Spinal cord (tissue), 9 donors: ENCODE measurements at regions not wholly inside any gene's neighbourhood (a gene's known extent, or its start where the extent isn't known, plus 50 kb on each side); places are given as distances from the start of the nearest gene placed in this dataset.

Experiments used
- DNase-seq, 6 donors: peaks; one replicate each; pipeline versions ENCODE4 v3.0.0 to v3.0.0-alpha.2; 2013 to 2015; ENCODE audit warnings: low spot score in 6 of 6, low read depth in 4 of 6
- H3K27ac ChIP-seq: one replicate; pipeline ENCODE4 v1.5.1; 2013; ENCODE audit warnings: low read depth, low read length, control low read depth
- H3K27me3 ChIP-seq: one replicate; pipeline ENCODE4 v1.6.1; 2013; ENCODE audit warnings: low read length; ENCODE audit not compliant: control insufficient read depth, insufficient read depth
- H3K36me3 ChIP-seq: one replicate; pipeline ENCODE4 v1.6.1; 2013; ENCODE audit warnings: low read length; ENCODE audit not compliant: control insufficient read depth, insufficient read depth
- H3K4me1 ChIP-seq: one replicate; pipeline ENCODE4 v1.6.1; 2013; ENCODE audit warnings: low read length; ENCODE audit not compliant: control insufficient read depth, insufficient read depth
- H3K4me3 ChIP-seq: one replicate; pipeline ENCODE4 v1.5.1; 2013; ENCODE audit warnings: low read depth, low read length, control low read depth
- H3K9me3 ChIP-seq: one replicate; pipeline ENCODE4 v1.6.1; 2013; ENCODE audit warnings: low read length; ENCODE audit not compliant: control insufficient read depth, insufficient read depth
- WGBS: methylation state at CpG from one replicate; pipeline ENCODE4 v1.1.5; 2013; ENCODE audit warnings: missing lambda C conversion rate; ENCODE audit not compliant: insufficient coverage; 5-methylcytosine and 5-hydroxymethylcytosine counted together
- donor health status: healthy.

- WGBS, result no CpG with 5 or more reads among the region's 2 CpGs
- Histone ChIP-seq H3K4me3 (no peak overlapping the region), H3K9me3 (no peaks in the 10 kb centered on the region), H3K27me3 (no peaks in the 10 kb centered on the region), H3K27ac (peak overlapping the region; percentile 3), H3K4me1 (no peaks in the 10 kb centered on the region), H3K36me3 (no peaks in the 10 kb centered on the region)
- DNase-seq, result peak in 2 of 6 donors; percentile 24 to 88
Measured at GRCh38 chr14:25521616-25522015, 471.7 kb upstream of the STXBP6 start.

DNA sequence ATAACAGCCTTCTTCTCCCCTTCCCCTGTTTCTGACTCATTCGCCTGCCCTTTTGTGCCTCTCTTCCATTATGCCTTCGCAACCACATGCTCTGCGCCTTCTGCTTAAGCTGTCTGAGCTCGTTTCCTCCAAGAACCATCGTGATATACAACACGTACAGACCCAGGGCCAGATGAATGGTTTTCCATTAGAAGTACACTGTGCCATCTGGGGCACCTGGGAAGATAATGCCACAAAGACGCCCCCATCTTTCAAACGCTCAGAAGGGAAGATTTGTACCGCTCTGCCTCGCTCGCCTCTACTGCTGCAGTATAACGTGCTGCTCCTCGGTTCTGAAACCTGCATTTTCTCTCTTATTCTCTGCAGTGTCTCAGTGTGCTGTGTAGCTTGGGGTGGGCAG, 470.9 kb upstream of the STXBP6 start:
- WGBS, result 56% methylated on average over 12 of the region's 13 CpGs
- H3K4me1 ChIP-seq, result no peaks in the 10 kb centered on the region
- no peak overlapping the region for H3K27ac ChIP-seq
- H3K4me3 ChIP-seq, result no peak overlapping the region
- H3K9me3 ChIP-seq, result no peaks in the 10 kb centered on the region
- DNase-seq, result peak in 2 of 6 donors; percentile 23 to 89
- no peaks in the 10 kb centered on the region for H3K27me3 ChIP-seq
- no peaks in the 10 kb centered on the region for H3K36me3 ChIP-seq

GRCh38 chr14:25518364-25518763, 468.4 kb upstream of the STXBP6 start:
- H3K4me1 ChIP-seq, result no peaks in the 10 kb centered on the region
- DNase-seq, result peak in 1 of 6 donors; percentile 56
- H3K4me3 ChIP-seq, result no peak overlapping the region
- H3K9me3 ChIP-seq, result no peaks in the 10 kb centered on the region
- no peaks in the 10 kb centered on the region for H3K27me3 ChIP-seq
- H3K27ac ChIP-seq, result no peak overlapping the region
- H3K36me3 ChIP-seq, result no peaks in the 10 kb centered on the region

DNA sequence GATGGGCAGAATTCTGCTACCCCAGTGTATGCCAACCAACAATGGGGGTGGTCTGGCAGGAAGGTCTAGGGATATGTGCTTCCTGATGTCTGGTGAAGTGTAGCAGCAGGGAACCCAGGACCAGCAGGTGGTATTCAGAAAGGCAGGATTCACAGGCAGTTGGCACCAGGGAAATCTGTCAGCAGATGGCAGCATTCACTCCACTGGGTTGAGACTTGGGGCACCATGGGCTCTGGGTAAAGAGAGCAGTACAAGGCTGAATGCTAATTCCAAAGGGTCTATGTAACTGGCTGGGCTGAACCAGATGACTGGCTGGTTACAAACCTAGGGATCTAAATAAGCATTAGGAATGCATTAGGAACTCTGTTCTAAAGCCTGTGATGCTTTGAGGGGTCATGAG, 466.9 kb upstream of the STXBP6 start:
- DNase-seq, result no peak
- Histone ChIP-seq H3K27me3 (no peaks in the 10 kb centered on the region), H3K9me3 (no peaks in the 10 kb centered on the region), H3K27ac (no peak overlapping the region), H3K36me3 (no peaks in the 10 kb centered on the region), H3K4me1 (no peaks in the 10 kb centered on the region), H3K4me3 (no peak overlapping the region)

GRCh38 chr14:25508845-25509244, 458.9 kb upstream of the STXBP6 start:
- H3K9me3 ChIP-seq, result no peaks in the 10 kb centered on the region
- no peaks in the 10 kb centered on the region for H3K27me3 ChIP-seq
- no peak for DNase-seq
- WGBS, result no CpG with 5 or more reads among the region's 2 CpGs
- no peak overlapping the region for H3K4me3 ChIP-seq
- no peaks in the 10 kb centered on the region for H3K4me1 ChIP-seq
- H3K36me3 ChIP-seq, result no peaks in the 10 kb centered on the region
- H3K27ac ChIP-seq, result no peak overlapping the region

DNA sequence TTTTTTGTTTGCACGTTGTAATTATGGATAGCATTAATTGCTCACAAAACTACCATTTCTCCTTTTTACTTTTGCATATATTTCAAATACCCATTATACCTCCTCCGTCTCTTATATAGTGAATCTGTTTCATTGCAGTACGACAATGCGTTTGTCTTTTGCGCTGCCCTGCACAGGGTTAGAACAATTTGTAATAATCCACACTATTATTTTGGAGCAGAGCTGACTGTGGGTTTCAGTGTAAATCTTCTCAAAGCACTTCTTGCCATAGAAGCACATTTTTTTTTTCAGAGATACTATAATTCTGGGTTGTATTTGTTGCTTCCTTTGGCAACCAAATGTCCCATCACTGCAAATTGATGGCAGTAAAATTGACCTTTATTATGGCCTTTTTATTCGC, 451.8 kb upstream of the STXBP6 start:
- peak in 1 of 6 donors; percentile 85 for DNase-seq
- H3K4me1 ChIP-seq, result no peaks in the 10 kb centered on the region
- no peaks in the 10 kb centered on the region for H3K27me3 ChIP-seq
- no peak overlapping the region for H3K27ac ChIP-seq
- no peak overlapping the region for H3K4me3 ChIP-seq
- no CpG with 5 or more reads among the region's 6 CpGs for WGBS
- no peaks in the 10 kb centered on the region for H3K9me3 ChIP-seq
- no peaks in the 10 kb centered on the region for H3K36me3 ChIP-seq

DNA sequence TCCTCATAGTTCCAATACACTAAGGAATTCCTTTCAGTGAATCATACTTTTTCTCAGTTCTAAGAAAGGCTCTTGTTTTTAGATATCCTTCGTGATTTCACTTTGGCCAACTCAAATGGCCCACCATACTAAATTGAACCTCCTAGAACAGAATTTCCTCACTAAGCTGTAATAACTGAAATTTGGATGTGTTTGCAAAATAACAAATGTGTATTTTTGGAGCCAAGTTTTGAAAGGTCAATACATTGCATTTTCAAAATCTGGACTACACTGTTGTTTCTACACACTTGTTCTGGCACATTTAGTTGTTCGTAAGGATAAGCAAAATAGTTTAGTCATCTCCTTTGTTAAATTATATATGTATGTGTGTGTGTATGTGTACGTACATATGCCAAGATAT, 439.0 kb upstream of the STXBP6 start:
- no peak overlapping the region for H3K4me3 ChIP-seq
- no CpG with 5 or more reads among the region's 3 CpGs for WGBS
- H3K27me3 ChIP-seq, result no peaks in the 10 kb centered on the region
- no peaks in the 10 kb centered on the region for H3K9me3 ChIP-seq
- DNase-seq, result no peak
- no peak overlapping the region for H3K27ac ChIP-seq
- H3K4me1 ChIP-seq, result no peaks in the 10 kb centered on the region
- H3K36me3 ChIP-seq, result no peaks in the 10 kb centered on the region

GRCh38 chr14:25485381-25485780, 435.4 kb upstream of the STXBP6 start:
- Histone ChIP-seq H3K27ac (no peak overlapping the region), H3K9me3 (no peaks in the 10 kb centered on the region), H3K36me3 (no peaks in the 10 kb centered on the region), H3K4me1 (no peaks in the 10 kb centered on the region), H3K27me3 (no peaks in the 10 kb centered on the region), H3K4me3 (no peak overlapping the region)
- WGBS, result 17% methylated on average over 1 of the region's 1 CpG
- DNase-seq, result no peak

DNA sequence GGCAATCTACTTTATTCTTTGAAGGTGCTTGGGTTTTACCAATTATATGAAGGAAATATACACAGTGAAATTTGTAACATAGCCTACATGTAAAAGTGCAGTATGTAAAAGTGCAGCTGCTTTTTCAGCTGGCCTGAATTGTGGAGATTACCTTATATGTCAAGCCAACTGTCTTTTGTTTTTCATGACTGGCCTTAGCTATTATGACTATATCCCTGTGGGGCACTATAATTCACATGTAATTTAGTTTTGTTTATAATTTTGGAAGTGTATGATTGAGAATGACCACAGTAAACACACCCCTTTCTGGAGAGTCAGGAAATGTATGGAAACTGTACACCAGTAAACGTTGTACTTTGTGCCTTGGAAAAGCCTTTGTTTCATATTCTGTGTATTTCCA, 435.0 kb upstream of the STXBP6 start:
- peak in 1 of 6 donors; percentile 40 for DNase-seq
- H3K27ac ChIP-seq, result no peak overlapping the region
- WGBS, result no CpG with 5 or more reads among the region's 1 CpG

GRCh38 chr14:25484235-25484634, 434.3 kb upstream of the STXBP6 start:
- H3K27me3 ChIP-seq, result no peaks in the 10 kb centered on the region
- DNase-seq, result peak in 3 of 6 donors; percentile 38 to 95 (median 69)
- H3K4me3 ChIP-seq, result no peak overlapping the region
- H3K27ac ChIP-seq, result no peak overlapping the region
- no peaks in the 10 kb centered on the region for H3K9me3 ChIP-seq
- H3K4me1 ChIP-seq, result no peaks in the 10 kb centered on the region
- no CpG with 5 or more reads among the region's 1 CpG for WGBS
- no peaks in the 10 kb centered on the region for H3K36me3 ChIP-seq

More for the DNA sequence above, 435.0 kb upstream of the STXBP6 start:
- Histone ChIP-seq H3K9me3 (no peaks in the 10 kb centered on the region), H3K4me1 (no peaks in the 10 kb centered on the region), H3K27me3 (no peaks in the 10 kb centered on the region), H3K36me3 (no peaks in the 10 kb centered on the region), H3K4me3 (no peak overlapping the region)
